Activated CD4-positive, alpha-beta T cell treated with anti-CD3 and anti-CD28 coated beads, Interleukin-2, amount 50 U/mL, for 4 hours (primary cell): ENCODE measurements at regions not wholly inside any gene's neighbourhood (a gene's known extent, or its start where the extent isn't known, plus 50 kb on each side); places are given as distances from the start of the nearest gene placed in this dataset.
"Not testable (repeated sequence)": the region's sequence is repeated elsewhere in the genome, so short reads cannot be mapped to it uniquely, and the experiment has no call there.

Experiments used
- DNase-seq, 2 experiments: peaks; one replicate each; pipeline ENCODE4 v3.0.0-alpha.2; 2020

DNA sequence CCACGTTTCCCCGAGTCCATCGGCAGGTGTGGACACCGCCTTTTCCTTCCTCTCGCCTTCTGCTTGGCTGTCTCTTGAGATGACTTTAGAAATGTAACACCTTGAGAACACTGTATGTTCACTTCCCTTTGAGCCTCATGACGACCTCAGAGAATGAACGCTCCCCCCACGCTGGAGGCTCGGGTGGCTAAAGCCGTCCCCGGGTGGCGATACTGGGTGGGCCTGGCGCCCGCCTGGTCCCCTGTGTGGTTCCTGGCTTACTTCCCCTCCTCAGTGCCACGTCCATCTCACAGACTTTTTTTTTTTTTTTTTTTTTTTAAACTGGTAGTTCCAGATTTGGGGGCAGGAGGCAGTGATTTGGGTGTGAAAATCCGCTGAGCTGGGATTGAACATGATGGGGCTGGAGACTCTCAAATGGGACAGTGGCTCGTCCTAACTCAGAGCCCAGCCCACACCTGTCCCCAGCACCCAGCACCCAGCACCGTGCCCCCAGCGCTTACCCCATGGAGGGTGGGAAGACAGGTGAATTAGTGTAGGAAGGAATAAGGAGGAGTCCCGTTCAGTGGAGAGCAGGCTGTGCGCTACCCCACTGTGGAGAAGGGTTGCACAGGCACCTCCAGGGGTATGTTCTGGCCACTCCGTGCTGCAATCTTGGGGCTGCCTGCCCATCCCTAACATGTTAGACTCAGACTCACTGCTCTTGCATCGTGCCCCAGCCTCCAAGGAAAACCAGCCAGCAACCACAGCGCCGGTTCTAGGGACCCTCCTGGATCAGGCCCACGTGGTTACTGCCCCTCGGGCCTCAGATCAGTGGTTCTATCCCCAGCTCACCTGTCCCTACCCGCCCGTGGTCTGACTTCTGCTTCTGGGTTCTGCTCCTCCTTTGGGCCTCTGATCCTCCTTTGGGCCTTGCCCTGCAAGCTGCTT is 174.0 kb downstream of the ASB1 start:
- no peak for DNase-seq

DNA sequence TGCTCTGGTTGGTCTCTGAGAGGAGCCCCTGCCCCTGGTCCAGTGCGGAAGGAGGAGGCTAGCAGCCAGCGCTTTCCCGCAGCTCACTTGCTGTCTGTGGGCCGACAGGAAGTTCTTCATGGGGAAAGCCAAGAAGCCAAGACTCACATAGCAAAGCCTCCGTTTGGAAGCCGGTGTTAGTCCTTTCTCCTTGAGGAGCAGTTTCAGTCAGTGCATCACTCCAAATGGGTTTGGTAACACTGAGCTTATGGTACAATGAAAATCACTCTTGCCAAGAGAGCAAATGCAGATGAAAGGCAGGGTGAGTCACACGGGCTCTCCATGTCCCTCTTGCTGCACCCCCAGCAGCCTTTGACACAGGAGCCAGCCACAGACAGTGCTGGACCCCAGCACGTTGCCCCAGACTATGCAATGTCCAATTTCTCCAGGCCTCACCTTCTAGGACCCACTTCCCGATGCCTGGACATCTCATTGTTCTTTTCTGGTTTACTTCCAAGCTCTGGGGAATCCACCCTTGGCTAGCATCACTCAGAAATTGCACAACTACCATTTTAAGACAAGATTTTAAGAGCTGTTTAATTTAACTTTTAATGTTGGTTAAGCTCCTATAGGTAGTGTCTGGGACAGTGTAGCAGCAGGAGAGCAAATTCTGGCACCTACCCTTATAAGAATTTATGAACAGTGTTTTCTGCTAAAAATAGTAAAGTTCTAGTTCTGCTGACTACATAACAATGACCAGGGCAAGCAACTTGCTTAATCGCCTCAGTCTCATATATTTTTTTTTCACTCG is 174.9 kb downstream of the ASB1 start:
- no peak for DNase-seq

DNA sequence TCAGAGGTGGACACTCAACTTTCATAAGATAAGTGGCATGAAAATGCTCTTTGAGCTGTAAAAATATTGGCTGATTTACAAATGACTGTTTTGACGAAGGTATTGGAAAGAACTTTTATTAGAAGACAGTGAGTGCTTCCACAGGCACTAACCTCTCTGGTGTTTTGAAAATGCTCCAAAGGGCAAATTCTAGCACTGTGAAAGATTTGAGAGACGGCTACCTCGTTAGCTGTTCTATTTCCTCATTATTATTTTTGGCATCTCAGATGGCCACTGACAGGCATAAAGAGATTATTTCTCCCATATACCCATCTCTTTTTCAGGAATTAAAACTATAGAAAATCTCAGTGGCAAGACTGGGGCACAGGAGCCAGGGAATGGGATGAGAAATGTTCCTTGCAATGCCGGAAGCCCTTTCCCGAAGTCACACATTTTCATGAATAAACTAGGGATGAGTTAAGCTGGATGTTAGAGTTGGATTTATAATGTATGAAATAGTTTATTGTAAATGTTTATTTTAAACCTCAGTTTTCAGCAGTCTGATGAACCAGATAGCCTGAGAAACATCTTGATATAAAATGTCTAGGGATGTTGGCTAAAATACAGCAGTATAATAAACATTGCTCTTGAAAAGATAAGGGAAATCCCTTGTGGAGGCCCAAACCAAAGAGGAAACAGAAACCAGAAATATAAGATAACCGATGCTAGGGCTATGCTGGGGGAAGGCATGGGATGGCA is 175.7 kb downstream of the ASB1 start:
- DNase-seq = no peak

DNA sequence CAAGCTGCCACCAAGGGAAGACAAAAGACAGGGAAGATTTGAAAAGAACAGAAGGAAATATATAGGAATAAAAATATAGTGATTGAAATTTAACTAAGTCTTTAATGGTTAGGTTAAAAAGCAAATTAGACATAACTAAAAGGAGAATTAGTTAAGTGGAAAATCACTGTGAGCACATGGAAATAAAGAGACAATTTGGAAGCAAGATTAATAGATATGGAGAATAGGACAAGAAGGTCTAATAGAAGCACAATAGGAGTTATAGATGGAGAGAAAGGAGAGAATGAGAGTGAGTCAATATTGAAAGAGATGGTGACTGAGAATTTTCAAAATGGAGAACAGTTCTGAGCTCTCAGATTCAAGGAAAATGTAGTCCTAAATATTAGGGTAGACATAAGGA is 176.9 kb downstream of the ASB1 start:
- DNase-seq = no peak

DNA sequence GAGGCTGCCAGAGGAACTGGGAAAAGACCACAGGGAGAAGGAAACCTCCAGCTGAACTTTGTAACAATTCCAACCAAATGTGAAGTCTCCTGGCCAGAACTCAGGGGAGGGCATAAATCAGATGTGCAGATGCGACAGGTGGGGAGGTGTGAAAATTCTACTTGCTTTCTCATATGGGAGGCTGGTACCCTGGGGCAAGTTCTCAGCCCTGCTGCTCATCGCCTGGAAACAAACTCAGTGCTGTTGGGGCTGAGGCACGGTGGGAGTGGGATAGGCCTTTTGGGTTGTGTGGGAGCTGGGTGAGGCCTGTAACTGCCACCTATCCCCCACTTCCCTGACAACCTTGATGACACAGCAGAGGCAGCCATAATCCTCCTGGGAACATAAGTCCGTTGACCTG is 179.6 kb downstream of the ASB1 start:
- DNase-seq = no peak

DNA sequence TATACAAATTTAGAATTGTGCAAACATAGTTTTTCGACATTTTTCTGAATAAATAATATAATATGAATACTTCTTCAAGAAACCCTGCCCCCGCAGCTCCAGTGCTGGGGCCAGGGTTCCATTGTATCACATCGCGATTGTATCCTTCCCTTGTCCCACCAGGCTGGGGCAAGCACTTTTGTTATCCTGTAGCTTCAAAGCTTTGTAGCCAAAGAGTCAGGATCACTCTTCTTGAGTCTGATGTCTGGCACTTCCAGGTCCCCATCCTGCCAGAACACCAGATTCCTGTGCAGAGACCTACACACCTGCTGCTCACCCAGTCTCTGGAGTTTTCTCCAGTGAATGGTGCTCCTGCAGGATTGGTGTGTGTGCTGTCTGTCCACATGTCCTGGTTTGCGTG is 186.9 kb downstream of the ASB1 start:
- DNase-seq = no peak

DNA sequence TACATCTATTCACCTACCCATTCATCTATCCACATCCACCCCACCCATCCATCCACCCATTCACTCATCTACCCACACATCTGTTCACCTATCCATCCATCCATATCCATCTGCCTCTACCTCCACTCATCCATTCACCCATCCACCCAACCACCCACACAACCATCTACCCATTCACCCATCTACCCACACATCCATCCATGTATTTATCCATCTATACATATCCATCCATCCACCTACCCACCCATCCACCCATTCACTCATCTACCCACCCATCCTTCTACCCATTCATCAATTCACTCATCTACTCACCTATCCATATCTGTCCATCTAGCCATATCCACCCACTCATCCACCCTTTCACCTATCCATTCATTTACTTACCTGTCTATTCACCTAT is 187.6 kb downstream of the ASB1 start:
- DNase-seq = no peak

DNA sequence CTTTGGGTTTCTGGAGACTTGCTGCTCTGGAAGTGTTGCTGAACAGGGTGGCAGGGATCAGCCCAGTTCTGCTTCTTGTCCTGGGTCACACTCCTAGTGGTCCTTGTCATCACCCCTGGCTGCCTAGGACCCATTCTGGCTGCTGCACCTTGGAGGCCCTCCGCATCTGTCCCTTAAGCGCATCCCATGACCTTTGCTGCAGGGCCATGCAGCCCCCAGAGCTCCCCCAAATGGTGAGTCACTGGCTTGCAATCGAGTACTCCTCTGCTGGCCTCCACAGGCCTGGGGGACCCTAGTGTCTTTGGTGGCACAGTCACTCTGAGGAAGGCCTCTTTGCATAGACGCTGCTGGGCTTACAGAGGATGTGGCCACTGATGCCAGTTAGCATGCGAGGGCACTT is 188.5 kb downstream of the ASB1 start:
- no peak for DNase-seq

DNA sequence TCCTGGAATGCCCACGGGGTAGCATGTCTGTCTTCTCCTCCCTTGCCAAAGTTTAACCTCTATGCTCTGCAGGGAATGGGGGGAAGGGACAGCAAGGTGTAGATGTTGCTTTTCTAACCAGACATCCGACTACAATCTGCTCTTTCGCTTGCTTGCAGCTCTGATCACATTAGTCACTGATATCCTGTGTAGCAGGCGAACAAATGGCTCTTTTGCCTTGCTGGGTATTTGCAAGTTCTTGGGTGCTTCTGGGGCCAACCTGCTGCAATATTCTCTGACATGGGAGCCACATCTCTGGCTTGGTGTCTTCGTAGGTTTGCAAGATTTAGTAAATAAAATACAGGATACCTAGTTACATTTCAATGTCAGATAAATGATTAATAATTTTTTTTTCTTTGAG is 190.0 kb downstream of the ASB1 start:
- DNase-seq = no peak

DNA sequence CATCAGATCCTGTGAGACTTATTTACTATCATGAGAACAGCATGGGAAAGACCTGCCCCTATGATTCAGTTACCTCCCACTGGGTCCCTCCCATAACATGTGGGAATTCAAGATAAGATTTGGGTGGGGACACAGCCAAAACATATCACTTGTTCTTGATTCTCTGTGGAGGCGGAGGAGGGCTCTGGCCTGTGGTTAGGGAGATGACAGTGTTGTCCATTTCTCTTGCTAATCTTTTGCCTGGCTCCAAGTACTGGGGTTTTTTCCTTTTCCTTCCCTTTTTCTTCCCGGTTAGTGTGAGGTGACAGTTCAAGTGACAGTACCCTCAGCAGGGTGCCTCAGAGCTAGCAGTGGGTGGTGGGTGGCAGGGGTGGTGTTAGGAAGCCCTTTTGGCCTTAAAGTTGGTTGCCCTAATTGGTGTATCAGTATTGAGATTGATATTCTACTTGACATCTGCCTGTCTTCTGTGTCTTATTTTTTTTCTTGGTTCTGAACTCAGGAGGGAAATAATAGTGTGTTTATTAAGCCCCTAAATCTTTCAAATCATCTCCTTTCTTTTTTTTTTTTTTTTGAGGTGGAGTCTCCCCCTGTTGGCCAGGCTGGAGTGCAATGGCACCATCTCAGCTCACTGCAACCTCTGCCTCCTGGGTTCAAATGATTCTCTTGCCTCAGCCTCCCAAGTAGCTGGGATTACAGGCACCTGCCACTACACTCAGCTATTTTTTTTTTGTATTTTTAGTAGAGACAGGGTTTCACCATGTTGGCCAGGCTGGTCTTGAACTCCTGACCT is 192.0 kb downstream of the ASB1 start:
- DNase-seq = not testable (repeated sequence)

DNA sequence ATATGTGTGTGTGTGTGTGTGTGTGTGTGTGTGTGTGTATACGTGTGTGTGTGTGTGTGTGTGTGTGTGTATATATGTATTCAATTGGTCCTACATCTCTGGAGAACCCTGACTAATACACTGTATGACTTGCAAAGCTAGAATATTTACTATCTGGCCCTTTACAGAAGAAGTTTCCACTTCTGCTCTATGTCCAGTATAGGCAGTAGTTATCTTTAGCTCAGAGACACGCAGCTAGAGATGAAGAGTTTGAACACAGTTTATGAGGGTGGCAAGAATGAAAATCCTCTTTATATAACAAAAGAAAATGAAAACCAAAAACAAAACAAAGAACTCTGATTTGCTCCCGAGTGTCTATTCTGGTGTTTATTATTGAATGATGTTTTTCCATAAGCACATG is 201.2 kb downstream of the ASB1 start:
- DNase-seq = no peak

DNA sequence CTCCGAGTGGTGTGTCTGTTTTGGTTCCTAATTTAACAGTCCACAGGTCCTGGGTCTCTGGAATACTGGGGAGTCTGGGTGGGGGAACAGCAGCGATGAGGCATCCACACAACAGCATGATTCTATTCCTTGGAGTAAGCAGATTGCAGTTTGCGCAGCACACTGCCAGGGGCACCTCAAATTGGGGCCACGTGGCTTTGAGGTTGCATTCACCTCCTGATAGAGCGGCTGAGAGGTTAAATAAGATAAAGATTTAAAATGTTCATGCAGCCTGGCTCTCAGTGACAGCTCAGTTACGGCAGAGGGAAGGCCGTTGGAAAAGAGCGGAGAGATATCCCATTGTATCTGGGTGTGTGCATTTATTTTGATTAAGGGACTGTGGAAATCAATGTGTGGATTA is 202.3 kb downstream of the ASB1 start:
- DNase-seq = no peak

DNA sequence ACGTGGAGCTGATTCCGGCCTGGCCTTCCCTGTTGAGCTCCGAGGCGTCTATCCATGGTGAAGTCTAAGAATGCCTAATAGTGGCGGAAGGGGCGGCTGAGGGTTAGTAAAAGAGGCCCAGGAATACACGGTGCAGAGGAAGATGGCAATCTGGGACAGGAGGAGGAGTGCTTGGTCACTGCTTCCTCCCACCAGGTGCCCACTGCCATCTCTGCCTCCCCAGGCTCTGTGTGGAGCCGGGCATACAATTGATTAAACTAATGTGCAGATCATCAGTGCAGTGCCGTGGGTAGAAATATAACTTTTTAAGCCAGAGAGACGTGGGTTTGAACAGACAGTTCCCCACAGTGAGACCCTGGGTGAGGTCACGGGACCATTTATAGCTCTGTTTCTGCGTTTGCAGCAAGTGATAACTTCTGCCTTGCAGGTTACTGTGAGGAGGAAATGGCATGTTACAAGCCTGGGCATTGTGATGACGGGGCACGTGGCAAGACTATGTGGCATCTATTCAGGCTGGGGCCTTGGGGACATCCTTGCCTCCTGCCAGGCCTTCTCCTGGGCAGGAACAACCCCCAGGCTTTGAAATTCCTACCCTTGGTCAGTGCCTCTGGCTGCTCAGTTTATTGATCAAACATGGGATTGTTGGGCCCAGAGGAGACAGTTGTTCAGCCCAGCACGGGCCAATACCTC is 204.9 kb downstream of the ASB1 start:
- DNase-seq = no peak

DNA sequence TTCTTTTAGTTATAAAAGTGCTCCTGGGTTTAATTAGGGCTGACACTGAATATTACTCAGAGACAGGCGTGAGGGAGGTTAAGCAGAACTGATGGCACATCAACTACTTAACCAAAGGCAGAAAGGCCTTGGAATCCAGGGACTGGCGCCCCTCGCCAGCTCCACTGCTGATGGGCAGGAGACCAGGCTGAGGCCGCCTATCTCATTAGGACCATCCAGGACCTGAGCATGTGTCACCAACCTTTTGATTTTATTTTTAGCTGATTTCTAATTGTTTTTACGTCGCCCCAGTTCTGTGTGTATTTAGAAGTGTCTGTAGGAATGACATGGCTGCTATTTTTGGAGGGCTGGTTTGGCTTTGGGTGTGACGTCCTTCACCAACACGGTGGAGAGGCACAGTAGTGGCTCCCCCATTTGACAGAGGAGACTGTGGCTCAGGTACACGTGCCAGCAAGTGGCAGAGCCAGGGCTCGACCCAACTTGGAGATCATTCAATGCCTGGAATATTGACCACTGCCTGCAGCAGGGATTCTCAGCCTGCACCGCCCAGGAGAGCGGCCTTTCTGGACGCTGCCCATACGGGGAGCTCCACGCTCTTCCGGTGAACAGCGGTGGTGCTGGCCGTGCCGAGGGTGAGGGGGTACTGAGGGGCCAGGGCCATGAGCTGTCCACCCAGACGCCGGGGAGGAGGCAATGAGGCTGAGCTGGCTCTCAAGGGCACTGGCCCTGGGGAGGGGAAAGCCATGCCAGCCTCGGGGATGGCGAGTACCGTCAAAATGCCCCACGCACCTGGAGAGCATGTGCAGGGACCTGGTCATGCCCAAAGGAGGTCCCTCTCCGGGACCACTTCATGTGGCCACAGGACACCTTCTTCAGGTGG is 205.7 kb downstream of the ASB1 start:
- no peak for DNase-seq

DNA sequence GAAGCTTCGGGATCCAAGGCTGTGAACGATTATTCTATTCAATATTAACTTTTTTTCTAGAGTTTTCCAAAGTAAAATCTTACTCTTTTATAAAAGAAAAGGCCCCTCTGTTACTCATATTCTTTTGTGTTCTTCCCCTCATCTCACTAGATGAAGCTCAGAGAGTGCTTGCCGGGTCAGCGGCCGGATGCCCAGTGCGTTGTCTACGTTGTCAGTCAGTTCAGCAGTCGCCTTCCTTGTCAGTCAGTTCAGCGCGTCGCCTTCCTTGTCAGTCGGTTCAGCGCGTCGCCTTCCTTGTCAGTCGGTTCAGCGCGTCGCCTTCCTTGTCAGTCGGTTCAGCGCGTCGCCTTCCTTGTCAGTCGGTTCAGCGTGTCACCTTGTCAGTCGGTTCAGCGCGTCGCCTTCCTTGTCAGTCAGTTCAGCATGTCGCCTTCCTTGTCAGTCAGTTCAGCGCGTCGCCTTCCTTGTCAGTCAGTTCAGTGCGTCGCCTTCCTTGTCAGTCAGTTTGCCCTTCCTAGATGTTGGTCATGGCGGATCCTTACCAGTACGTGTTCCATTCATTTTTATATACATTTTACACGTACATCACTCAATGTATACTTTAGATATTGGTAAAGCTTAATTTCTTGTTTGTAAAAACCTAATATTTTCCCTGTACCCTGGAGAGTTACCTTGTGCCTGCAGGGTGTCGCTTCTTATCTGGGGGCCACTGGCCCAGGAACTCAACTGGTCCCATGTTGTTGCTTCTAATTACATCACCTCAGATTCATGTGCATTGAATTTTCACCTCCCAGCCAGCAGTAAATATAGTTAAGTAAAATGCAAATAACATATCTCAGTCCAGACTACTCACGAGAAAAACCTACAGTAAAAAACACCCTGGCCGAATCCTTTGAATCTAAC is 206.9 kb downstream of the ASB1 start:
- DNase-seq = no peak

DNA sequence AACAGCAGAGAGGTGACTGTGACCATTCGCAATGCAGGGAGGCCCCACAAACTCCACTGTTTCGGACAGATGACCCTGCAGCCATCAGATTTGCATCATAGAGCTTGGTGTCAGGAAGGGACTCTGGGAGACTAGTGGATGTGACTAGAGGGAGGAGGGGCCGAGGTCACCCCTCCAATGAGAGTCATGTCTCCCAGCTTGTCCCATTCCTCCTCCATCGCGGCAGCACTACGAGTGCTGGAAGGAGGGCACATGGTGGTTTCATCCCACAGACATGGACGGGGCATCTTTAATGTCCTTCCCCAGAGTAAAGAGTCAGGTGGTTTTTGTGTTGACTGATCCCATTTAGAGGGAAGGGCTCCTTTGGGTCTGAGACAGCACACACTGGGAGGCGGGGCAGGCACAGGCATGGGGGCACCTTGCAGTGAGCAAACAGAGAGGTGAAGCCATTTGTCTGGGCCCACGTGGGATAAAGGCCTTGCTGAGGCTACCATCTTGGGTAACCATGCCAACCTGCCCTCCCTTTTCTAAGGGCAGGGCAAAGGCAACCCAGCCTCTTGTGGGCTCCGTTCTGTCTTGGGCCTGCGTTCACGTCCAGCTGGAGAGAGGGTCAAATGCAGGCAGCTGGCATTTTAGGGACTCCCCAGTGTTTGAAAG is 208.1 kb downstream of the ASB1 start:
- no peak for DNase-seq

DNA sequence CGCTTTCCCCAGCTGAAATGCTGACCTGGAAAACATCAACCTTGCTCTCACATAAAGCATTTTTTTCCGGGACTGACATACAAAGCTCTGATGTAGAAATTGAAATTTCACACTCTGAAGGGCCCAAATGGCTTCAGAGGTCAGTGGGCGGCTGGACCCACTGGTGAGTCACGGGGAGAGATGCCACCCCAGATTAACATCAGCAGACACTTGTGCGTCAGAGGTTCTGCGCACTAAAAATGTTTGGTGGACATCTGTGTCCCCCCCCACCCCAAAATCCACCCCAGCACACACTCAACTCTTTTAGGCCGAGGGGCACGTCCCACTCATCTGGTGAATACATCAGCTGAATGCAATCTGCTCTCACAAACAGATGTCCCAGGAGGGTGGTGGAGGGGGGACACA is 208.9 kb downstream of the ASB1 start:
- no peak for DNase-seq

DNA sequence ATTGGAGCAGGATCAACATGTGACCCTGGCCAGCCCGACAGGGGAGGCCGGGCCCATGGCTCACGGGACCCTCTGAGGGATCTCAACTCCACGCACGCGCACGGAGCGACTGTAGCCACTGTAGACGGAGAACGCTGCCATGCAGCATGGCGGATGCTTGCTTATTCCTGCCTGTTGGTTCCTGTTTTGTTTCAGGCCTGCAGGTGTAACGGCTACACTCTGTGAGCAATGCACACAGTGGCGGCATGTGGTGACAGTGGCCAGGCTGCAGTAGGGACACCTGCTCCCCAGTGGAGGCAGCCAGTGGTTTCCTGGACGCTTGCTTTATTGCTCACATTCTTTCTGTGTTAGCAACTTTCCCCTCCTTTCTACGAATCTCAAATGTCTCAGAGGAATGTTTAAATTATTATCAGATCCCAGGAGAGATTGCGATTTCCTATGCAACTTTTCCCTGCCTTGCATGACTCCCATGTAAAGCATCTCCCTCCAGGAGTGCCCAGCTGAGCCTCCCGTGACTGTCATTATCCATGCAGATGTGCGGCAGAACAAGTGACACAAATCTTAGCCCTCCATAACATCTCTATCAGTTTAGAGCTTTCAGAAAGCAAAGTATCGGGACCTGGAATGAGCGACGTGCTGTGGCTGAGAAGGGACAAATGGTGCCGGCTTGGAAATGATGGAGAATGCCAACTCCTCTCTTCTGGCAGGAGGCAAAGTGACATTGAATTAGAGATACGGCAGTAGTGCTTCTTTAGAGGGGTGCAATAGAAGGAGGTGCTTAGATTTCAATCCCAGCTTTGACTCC is 209.7 kb downstream of the ASB1 start:
- no peak for DNase-seq
